SK-N-MC (cell line): ENCODE measurements at regions not wholly inside any gene's neighbourhood (a gene's known extent, or its start where the extent isn't known, plus 50 kb on each side); places are given as distances from the start of the nearest gene placed in this dataset.

Source experiments
- EZH2 ChIP-seq: fragments of 200-600 bp; sonication (generic); IDR thresholded peaks from one replicate; pipeline ENCODE4 v1.6.1; 2017; ENCODE audit warnings: antibody characterized with exemption
- POLR2AphosphoS5 ChIP-seq: IDR thresholded peaks from 2 replicates; pipeline ENCODE4 v1.6.1; 2012; ENCODE audit warnings: mild to moderate bottlenecking, low read depth, low read length, borderline replicate concordance

GRCh38 chr11:70575396-70576060 lies 177.2 kb downstream of the CTTN start:
- no peak for TF ChIP-seq EZH2
- no peak for TF ChIP-seq POLR2AphosphoS5
